H1 (cell line): ENCODE measurements at regions not wholly inside any gene's neighbourhood (a gene's known extent, or its start where the extent isn't known, plus 50 kb on each side); places are given as distances from the start of the nearest gene placed in this dataset.
"Not testable (repeated sequence)": the region's sequence is repeated elsewhere in the genome, so short reads cannot be mapped to it uniquely, and the experiment has no call there.

ENCODE experiments used
- CTCF ChIA-PET: fragments of 300-600 bp; sonication (Branson Sonifier 250); formaldehyde crosslinking; loops from one replicate; lab custom pipeline; 2021; ENCODE audit not compliant: partially characterized antibody; lab: Charles Lee
- POLR2A ChIA-PET: fragments of 300-600 bp; sonication (Branson Sonifier 250); formaldehyde crosslinking; loops from one replicate; lab custom pipeline; 2021; ENCODE audit warnings: inconsistent platforms; ENCODE audit not compliant: partially characterized antibody; lab: Charles Lee
- DNase-seq, 2 experiments: peaks; one replicate each; pipeline versions ENCODE4 v3.0.0 to v3.0.0-alpha.2; 2010 to 2022; ENCODE audit warnings: low spot score in 2 of 2, low read depth in 1 of 2, mixed read lengths in 1 of 2
- FAIRE-seq: peaks from 2 replicates; lab custom pipeline; 2011; peaks lifted over from hg19 to GRCh38; lab: Jason Lieb, UNC
- H2AFZ ChIP-seq: 2 replicates; pipeline ENCODE4 v1.8.1; 2012; ENCODE audit warnings: low read length, inconsistent platforms
- H2AK5ac ChIP-seq: 2 replicates; pipeline ENCODE4 v1.6.1; 2013; ENCODE audit warnings: low read depth, low read length
- H2BK120ac ChIP-seq: replicated peaks from 2 replicates; pipeline ENCODE3; 2013; ENCODE audit warnings: low read depth, low read length, inconsistent platforms
- H2BK12ac ChIP-seq: 2 replicates; pipeline ENCODE4 v1.6.1; 2013; ENCODE audit warnings: low read depth, low read length
- H2BK15ac ChIP-seq: 2 replicates; pipeline ENCODE4 v1.6.1; 2013; ENCODE audit warnings: low read length
- H2BK20ac ChIP-seq: 2 replicates; pipeline ENCODE4 v1.6.1; 2013; ENCODE audit warnings: low read length
- H2BK5ac ChIP-seq: 2 replicates; pipeline ENCODE4 v1.6.1; 2013; ENCODE audit warnings: low read depth, low read length
- H3K14ac ChIP-seq: 2 replicates; pipeline ENCODE4 v1.6.1; 2013; ENCODE audit warnings: inconsistent platforms; ENCODE audit not compliant: insufficient read length
- H3K18ac ChIP-seq: 2 replicates; pipeline ENCODE4 v1.6.1; 2013; ENCODE audit warnings: low read length; ENCODE audit errors: extremely low read depth
- H3K23ac ChIP-seq: 2 replicates; pipeline ENCODE4 v1.6.1; 2013; ENCODE audit warnings: inconsistent platforms; ENCODE audit not compliant: insufficient read length
- H3K23me2 ChIP-seq: 2 replicates; pipeline ENCODE4 v1.6.1; 2013; ENCODE audit warnings: low read depth, low read length
- H3K27ac ChIP-seq: 2 replicates; pipeline ENCODE4 v1.6.1; 2011; ENCODE audit warnings: low read depth, low read length, inconsistent platforms
- H3K27me3 ChIP-seq, 4 experiments: replicated peaks in 1 of 4; 1 replicate in 1 of 4; 2 replicates in 3 of 4; pipeline versions ENCODE4 v1.6.1 to v1.8.1; 2011 to 2013; ENCODE audit warnings: low read length in 3 of 4, mild to moderate bottlenecking in 3 of 4, inconsistent platforms in 2 of 4, mixed read lengths in 2 of 4, moderate library complexity in 1 of 4; ENCODE audit not compliant: control insufficient read depth in 3 of 4, insufficient read depth in 3 of 4; ENCODE audit errors: extremely low read depth in 1 of 4
- H3K36me3 ChIP-seq, 4 experiments: 2 replicates each; pipeline versions ENCODE4 v1.6.1 to v1.8.1; 2011 to 2013; ENCODE audit warnings: mild to moderate bottlenecking in 4 of 4, low read length in 3 of 4, moderate library complexity in 2 of 4, control low read depth in 1 of 4, inconsistent platforms in 1 of 4; ENCODE audit not compliant: insufficient read depth in 4 of 4, control insufficient read depth in 2 of 4
- H3K4ac ChIP-seq: replicated peaks from 2 replicates; pipeline ENCODE3; 2013; ENCODE audit warnings: low read length, low read depth, mixed read lengths, inconsistent platforms; ENCODE audit not compliant: insufficient read length
- H3K4me1 ChIP-seq, 4 experiments: replicated peaks in 1 of 4; 1 replicate in 1 of 4; 2 replicates in 3 of 4; pipeline versions ENCODE4 v1.6.1 to v1.8.1; 2011 to 2013; ENCODE audit warnings: low read length in 3 of 4, inconsistent platforms in 2 of 4, mixed read lengths in 1 of 4; ENCODE audit not compliant: insufficient read depth in 4 of 4, control insufficient read depth in 3 of 4
- H3K4me2 ChIP-seq, 2 experiments: 2 replicates each; pipeline versions ENCODE4 v1.6.1 to v1.8.1; 2011 to 2013; ENCODE audit warnings: low read depth in 2 of 2, low read length in 2 of 2, control low read depth in 1 of 2, inconsistent platforms in 1 of 2, mild to moderate bottlenecking in 1 of 2; ENCODE audit not compliant: insufficient read depth in 1 of 2
- H3K4me3 ChIP-seq, 4 experiments: fragments of 200-600, 300-600 bp in 1 of 4; sonication (generic), shearing (Covaris generic), sonication (Bioruptor Twin) in 1 of 4; 2 replicates each; pipeline versions ENCODE4 v1.5.1 to v1.8.1; 2011 to 2016; ENCODE audit warnings: low read length in 4 of 4, low read depth in 3 of 4, control low read depth in 2 of 4, inconsistent platforms in 2 of 4, mild to moderate bottlenecking in 2 of 4, mixed read lengths in 1 of 4, moderate library complexity in 1 of 4; ENCODE audit not compliant: insufficient read depth in 2 of 4; ENCODE audit errors: extremely low read depth in 1 of 4
- H3K56ac ChIP-seq: replicated peaks from 2 replicates; pipeline ENCODE3; 2013; ENCODE audit warnings: low read depth, mild to moderate bottlenecking, mixed read lengths, low read length, inconsistent platforms; ENCODE audit not compliant: insufficient read length
- H3K79me1 ChIP-seq: 2 replicates; pipeline ENCODE4 v1.6.1; 2013; ENCODE audit warnings: low read depth, low read length, control low read depth
- H3K79me2 ChIP-seq, 2 experiments: 2 replicates each; pipeline versions ENCODE4 v1.6.1 to v1.8.1; 2012 to 2013; ENCODE audit warnings: low read length in 2 of 2, mild to moderate bottlenecking in 2 of 2, inconsistent platforms in 1 of 2; ENCODE audit not compliant: insufficient read depth in 2 of 2, control insufficient read depth in 1 of 2
- H3K9ac ChIP-seq, 4 experiments: replicated peaks in 1 of 4; 1 replicate in 1 of 4; 2 replicates in 3 of 4; pipeline versions ENCODE4 v1.6.1 to v1.8.1; 2011 to 2013; ENCODE audit warnings: low read depth in 3 of 4, low read length in 3 of 4, control low read depth in 2 of 4, mild to moderate bottlenecking in 2 of 4, moderate library complexity in 2 of 4, inconsistent platforms in 1 of 4; ENCODE audit errors: extremely low read depth in 1 of 4
- H3K9me3 ChIP-seq, 2 experiments: 2 replicates each; pipeline versions ENCODE4 v1.6.1 to v1.8.1; 2012 to 2013; ENCODE audit warnings: mild to moderate bottlenecking in 2 of 2, moderate library complexity in 2 of 2, control low read depth in 1 of 2, inconsistent platforms in 1 of 2, low read depth in 1 of 2, low read length in 1 of 2, mixed read lengths in 1 of 2; ENCODE audit not compliant: insufficient read depth in 2 of 2
- H4K20me1 ChIP-seq, 2 experiments: replicated peaks in 1 of 2; 2 replicates each; pipeline versions ENCODE3 to v1.8.1; 2011 to 2013; ENCODE audit warnings: inconsistent platforms in 2 of 2, low read length in 2 of 2, mild to moderate bottlenecking in 1 of 2; ENCODE audit not compliant: insufficient read depth in 2 of 2, control insufficient read depth in 1 of 2
- H4K5ac ChIP-seq: 2 replicates; pipeline ENCODE4 v1.6.1; 2013; ENCODE audit warnings: low read length, low read depth, mixed read lengths, inconsistent platforms; ENCODE audit not compliant: insufficient read length
- H4K8ac ChIP-seq: 2 replicates; pipeline ENCODE4 v1.8.0; 2013; ENCODE audit warnings: mild to moderate bottlenecking, moderate library complexity, low read length, inconsistent platforms; ENCODE audit not compliant: insufficient read depth; ENCODE audit errors: extremely low read depth
- H4K91ac ChIP-seq: replicated peaks from 2 replicates; pipeline ENCODE3; 2013; ENCODE audit warnings: low read length, mixed read lengths, inconsistent platforms; ENCODE audit not compliant: insufficient read length
- WGBS, 2 experiments: shearing (Covaris generic) in 1 of 2; methylation state at CpG; one replicate each; pipeline versions ENCODE4 v1.1.6 to v1.1.7; 2013 to 2015; ENCODE audit warnings: low lambda C conversion rate in 2 of 2, mixed read lengths in 2 of 2, inconsistent platforms in 1 of 2, low coverage in 1 of 2, missing lambda C conversion rate in 1 of 2; ENCODE audit not compliant: insufficient replicate concordance in 2 of 2, insufficient coverage in 1 of 2, insufficient read length in 1 of 2; ENCODE audit errors: extremely low coverage in 1 of 2, missing lambda C conversion rate in 1 of 2; 5-methylcytosine and 5-hydroxymethylcytosine counted together

GRCh38 chr1:145537003-145537402 is 70.8 kb upstream of the GPR89A start:
- H3K27me3 ChIP-seq, FAIRE-seq, H3K79me2 ChIP-seq, H2AK5ac ChIP-seq, H3K79me1 ChIP-seq, H2BK15ac ChIP-seq, H2BK120ac ChIP-seq, H4K8ac ChIP-seq, H2AFZ ChIP-seq, H3K18ac ChIP-seq, H3K14ac ChIP-seq, H4K5ac ChIP-seq, H2BK5ac ChIP-seq, H3K4ac ChIP-seq, DNase-seq, H3K56ac ChIP-seq, H3K9me3 ChIP-seq, H3K27ac ChIP-seq, H3K4me1 ChIP-seq, H3K4me2 ChIP-seq, CTCF ChIA-PET, H3K23me2 ChIP-seq, H3K36me3 ChIP-seq, POLR2A ChIA-PET, H3K23ac ChIP-seq, H2BK20ac ChIP-seq, H3K9ac ChIP-seq, H4K20me1 ChIP-seq, H4K91ac ChIP-seq, H3K4me3 ChIP-seq, H2BK12ac ChIP-seq: not testable (repeated sequence)
- 88% methylated on average over 2 of the region's 2 CpGs; no CpG with 5 or more reads in 1 of the 2 experiments for WGBS, 2 experiments

GRCh38 chr1:145535461-145535860 is 72.3 kb upstream of the GPR89A start:
- H3K14ac ChIP-seq, H2BK120ac ChIP-seq, H4K91ac ChIP-seq, H3K9me3 ChIP-seq, H3K27ac ChIP-seq, H3K9ac ChIP-seq, H3K23me2 ChIP-seq, H3K4me1 ChIP-seq, H2BK15ac ChIP-seq, H2BK20ac ChIP-seq, POLR2A ChIA-PET, H3K18ac ChIP-seq, H3K79me2 ChIP-seq, H3K23ac ChIP-seq, H3K79me1 ChIP-seq, H3K36me3 ChIP-seq, H2BK12ac ChIP-seq, H3K56ac ChIP-seq, H3K4ac ChIP-seq, H4K8ac ChIP-seq, H2AK5ac ChIP-seq, H3K4me3 ChIP-seq, H3K4me2 ChIP-seq, CTCF ChIA-PET, H3K27me3 ChIP-seq, H4K5ac ChIP-seq, H2BK5ac ChIP-seq, FAIRE-seq, H4K20me1 ChIP-seq: not testable (repeated sequence)
- WGBS, 2 experiments: 8% methylated on average over 2 of the region's 2 CpGs; no CpG with 5 or more reads in 1 of the 2 experiments
- peak overlapping the region; percentile 88; the same call in 1 of the 2 replicates for H2AFZ ChIP-seq
- peak in 1 of 2 experiments; percentile 48 for DNase-seq
